SJCRH30 (cell line): ENCODE measurements at regions not wholly inside any gene's neighbourhood (a gene's known extent, or its start where the extent isn't known, plus 50 kb on each side); places are given as distances from the start of the nearest gene placed in this dataset.

Source experiments
- DNase-seq, 2 experiments: peaks; one replicate each; pipeline ENCODE4 v3.0.0-alpha.2; 2015 to 2020
- H3K27ac ChIP-seq: fragments of 250-450 bp; sonication (Bioruptor Pico); 2 replicates; pipeline ENCODE4 v1.5.1; 2020; ENCODE audit warnings: mild to moderate bottlenecking, moderate library complexity
- H3K27me3 ChIP-seq: fragments of 250-450 bp; sonication (Bioruptor Pico); 2 replicates; pipeline ENCODE4 v1.5.1; 2020; ENCODE audit warnings: mild to moderate bottlenecking, moderate library complexity
- H3K36me3 ChIP-seq: fragments of 250-450 bp; sonication (Bioruptor Pico); 2 replicates; pipeline ENCODE4 v1.5.1; 2020; ENCODE audit warnings: mild to moderate bottlenecking, moderate library complexity
- H3K4me1 ChIP-seq: fragments of 250-450 bp; sonication (Bioruptor Pico); 2 replicates; pipeline ENCODE4 v1.5.1; 2020; ENCODE audit warnings: mild to moderate bottlenecking, moderate library complexity
- H3K4me3 ChIP-seq: fragments of 250-450 bp; sonication (Bioruptor Pico); 2 replicates; pipeline ENCODE4 v1.5.1; 2020; ENCODE audit warnings: mild to moderate bottlenecking, moderate library complexity
- H3K9me3 ChIP-seq: fragments of 250-450 bp; sonication (Bioruptor Pico); replicated peaks from 2 replicates; pipeline ENCODE4 v1.5.1; 2020; ENCODE audit warnings: mild to moderate bottlenecking, moderate library complexity

- no peak overlapping the region for H3K27ac ChIP-seq
- 0 out of 2 replicates have a peak, but pooled peaks cover 7% of the 10 kb centered on the region for H3K27me3 ChIP-seq
- no peaks in the 10 kb centered on the region for H3K4me1 ChIP-seq
- H3K9me3 ChIP-seq = no peaks in the 10 kb centered on the region
- no peak overlapping the region for H3K4me3 ChIP-seq
- DNase-seq = no peak
- H3K36me3 ChIP-seq = no peaks in the 10 kb centered on the region
Measured at GRCh38 chr5:161235569-161235968, 311.0 kb downstream of the GABRB2 start.

GRCh38 chr5:161233553-161233952, 313.0 kb downstream of the GABRB2 start:
- Histone ChIP-seq H3K9me3 (no peaks in the 10 kb centered on the region), H3K4me3 (no peak overlapping the region), H3K36me3 (no peaks in the 10 kb centered on the region), H3K4me1 (no peaks in the 10 kb centered on the region), H3K27ac (no peak overlapping the region), H3K27me3 (no peaks in the 10 kb centered on the region; the same call in 1 of the 2 replicates)
- no peak for DNase-seq

GRCh38 chr5:161230221-161230620, 316.3 kb downstream of the GABRB2 start:
- Histone ChIP-seq H3K27me3 (no peaks in the 10 kb centered on the region; the same call in 1 of the 2 replicates), H3K9me3 (no peaks in the 10 kb centered on the region), H3K4me1 (no peaks in the 10 kb centered on the region), H3K4me3 (no peak overlapping the region), H3K36me3 (no peaks in the 10 kb centered on the region), H3K27ac (no peak overlapping the region)
- DNase-seq = no peak

DNA sequence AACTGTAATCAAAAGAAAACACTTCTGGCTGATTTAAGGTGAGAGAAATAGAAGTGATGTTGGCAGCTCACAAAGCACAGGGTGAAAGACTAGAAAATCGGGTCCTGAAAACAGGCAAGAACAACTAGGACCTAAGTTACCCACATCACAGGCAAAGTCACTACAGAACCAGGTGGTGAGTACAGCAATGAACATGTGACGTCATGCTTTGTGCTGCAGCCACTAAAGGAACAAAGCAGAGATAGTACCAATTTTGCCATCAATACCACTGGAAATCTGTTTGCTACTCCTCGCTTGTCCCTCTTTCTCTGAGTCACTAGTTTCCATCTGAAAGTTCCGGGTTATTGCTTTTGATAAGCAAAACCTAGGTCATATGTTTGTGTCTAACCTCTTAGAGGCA, 326.7 kb downstream of the GABRB2 start:
- no peak overlapping the region for H3K27ac ChIP-seq
- peak in 1 of 2 experiments; percentile 1 for DNase-seq
- no peaks in the 10 kb centered on the region for H3K9me3 ChIP-seq
- no peak overlapping the region for H3K4me3 ChIP-seq
- H3K27me3 ChIP-seq = no peaks in the 10 kb centered on the region
- H3K4me1 ChIP-seq = no peaks in the 10 kb centered on the region
- H3K36me3 ChIP-seq = no peaks in the 10 kb centered on the region

DNA sequence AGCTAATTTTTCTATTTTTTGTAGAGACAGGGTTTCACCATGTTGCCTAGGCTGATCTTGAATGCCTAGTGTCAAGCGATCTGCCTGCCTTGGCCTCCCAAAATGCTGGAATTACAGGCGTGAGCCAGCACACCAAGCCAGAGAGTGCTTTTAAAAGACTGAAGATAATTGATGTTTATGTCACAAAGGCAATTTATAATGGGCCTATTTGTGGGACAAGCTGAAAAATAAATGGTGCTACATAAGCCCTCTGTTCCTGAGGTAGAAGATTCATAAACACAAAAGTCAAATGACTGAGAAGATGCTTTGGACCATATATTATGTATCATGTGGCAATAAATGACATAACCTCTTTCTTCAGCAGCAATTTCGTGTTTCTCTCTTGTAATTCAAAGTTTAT, 329.6 kb downstream of the GABRB2 start:
- no peak for DNase-seq
- Histone ChIP-seq H3K9me3 (no peaks in the 10 kb centered on the region), H3K4me1 (no peaks in the 10 kb centered on the region), H3K27ac (no peak overlapping the region), H3K36me3 (no peaks in the 10 kb centered on the region), H3K27me3 (no peaks in the 10 kb centered on the region), H3K4me3 (no peak overlapping the region)

DNA sequence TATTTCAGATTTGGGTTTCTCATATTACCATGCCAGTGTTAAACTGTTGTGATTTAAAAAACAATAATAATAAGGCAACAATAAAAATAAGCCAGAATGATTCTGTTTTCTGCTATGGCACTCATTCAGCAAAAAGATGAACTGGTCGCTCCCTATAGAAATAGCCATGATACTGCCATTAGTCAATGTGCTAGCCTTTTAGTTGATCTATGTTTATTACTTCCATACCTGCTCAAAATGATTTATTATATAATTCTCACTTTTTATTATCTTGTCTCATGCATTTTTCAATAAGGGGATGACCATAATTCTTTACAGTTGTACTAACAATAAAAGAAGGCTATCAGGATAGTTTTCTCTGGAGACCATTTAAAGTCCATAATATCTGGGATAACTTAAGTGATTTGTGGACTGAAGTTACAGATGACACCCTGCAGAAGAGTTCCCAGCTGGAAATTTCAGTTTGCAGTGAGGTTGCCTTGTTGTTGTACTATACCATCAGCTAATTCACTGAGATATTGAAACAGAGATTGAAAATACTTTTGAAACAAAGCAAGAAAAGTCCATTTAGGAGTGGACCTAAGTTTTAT, 334.3 kb downstream of the GABRB2 start:
- H3K36me3 ChIP-seq = no peaks in the 10 kb centered on the region
- H3K4me3 ChIP-seq = no peak overlapping the region
- no peak for DNase-seq
- no peaks in the 10 kb centered on the region for H3K27me3 ChIP-seq
- no peak overlapping the region for H3K27ac ChIP-seq
- no peaks in the 10 kb centered on the region for H3K9me3 ChIP-seq
- no peaks in the 10 kb centered on the region for H3K4me1 ChIP-seq

GRCh38 chr5:161201558-161201957, 345.0 kb downstream of the GABRB2 start:
- H3K9me3 ChIP-seq = no peaks in the 10 kb centered on the region
- H3K27ac ChIP-seq = no peak overlapping the region
- H3K36me3 ChIP-seq = no peaks in the 10 kb centered on the region
- no peaks in the 10 kb centered on the region for H3K4me1 ChIP-seq
- DNase-seq = no peak
- H3K4me3 ChIP-seq = no peak overlapping the region
- no peaks in the 10 kb centered on the region for H3K27me3 ChIP-seq

GRCh38 chr5:161190778-161191177, 338.8 kb upstream of the ATP10B start:
- no peaks in the 10 kb centered on the region for H3K27me3 ChIP-seq
- no peak overlapping the region for H3K4me3 ChIP-seq
- H3K27ac ChIP-seq = no peak overlapping the region
- H3K4me1 ChIP-seq = no peaks in the 10 kb centered on the region
- no peak for DNase-seq
- H3K36me3 ChIP-seq = no peaks in the 10 kb centered on the region
- no peaks in the 10 kb centered on the region for H3K9me3 ChIP-seq

DNA sequence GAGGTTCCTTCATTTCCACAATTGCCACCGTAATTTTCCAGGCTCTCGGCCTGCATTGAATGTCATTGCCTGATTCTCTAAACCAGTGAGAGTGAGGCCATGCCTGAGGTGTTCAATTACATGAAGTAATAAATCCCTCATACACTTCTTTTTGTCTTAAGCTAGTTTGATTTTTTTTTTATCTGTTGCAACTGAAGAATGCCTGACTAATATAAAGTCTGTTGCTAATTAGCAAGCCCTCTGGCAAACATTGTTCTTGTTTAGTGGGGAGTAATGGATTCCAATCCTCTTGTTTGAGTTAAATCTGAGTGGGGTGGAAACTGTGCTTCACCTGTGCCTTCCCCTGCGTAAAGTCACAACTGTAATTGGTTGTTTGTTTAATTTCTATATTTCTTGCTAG, 338.1 kb upstream of the ATP10B start:
- no peak for DNase-seq
- no peaks in the 10 kb centered on the region for H3K9me3 ChIP-seq
- no peaks in the 10 kb centered on the region for H3K36me3 ChIP-seq
- H3K4me1 ChIP-seq = no peaks in the 10 kb centered on the region
- H3K4me3 ChIP-seq = no peak overlapping the region
- no peaks in the 10 kb centered on the region for H3K27me3 ChIP-seq
- H3K27ac ChIP-seq = no peak overlapping the region

- Histone ChIP-seq H3K27me3 (no peaks in the 10 kb centered on the region), H3K36me3 (no peaks in the 10 kb centered on the region), H3K27ac (no peak overlapping the region), H3K4me1 (no peaks in the 10 kb centered on the region), H3K9me3 (no peaks in the 10 kb centered on the region), H3K4me3 (no peak overlapping the region)
- DNase-seq = no peak
Measured at GRCh38 chr5:161189452-161189851, 337.4 kb upstream of the ATP10B start.

DNA sequence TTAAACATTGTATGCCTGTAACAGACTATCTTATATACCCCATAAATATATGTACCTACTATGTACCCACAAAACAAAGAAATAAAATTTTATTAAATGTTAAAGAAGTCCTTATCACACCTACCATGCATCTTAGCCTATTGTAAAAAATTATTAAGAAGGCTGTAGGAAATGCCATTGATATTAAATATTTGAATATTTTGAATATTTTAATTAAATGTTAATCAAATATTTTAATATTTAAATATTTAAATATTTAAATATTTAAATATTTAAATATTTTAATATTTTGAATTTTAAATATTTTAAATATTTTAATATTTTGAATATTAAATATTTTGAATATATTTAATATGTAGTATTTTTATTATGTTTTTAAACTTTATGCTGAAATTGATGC, 331.5 kb upstream of the ATP10B start:
- no peaks in the 10 kb centered on the region for H3K36me3 ChIP-seq
- H3K4me3 ChIP-seq = no peak overlapping the region
- no peaks in the 10 kb centered on the region for H3K4me1 ChIP-seq
- no peak for DNase-seq
- H3K27ac ChIP-seq = no peak overlapping the region
- H3K27me3 ChIP-seq = no peaks in the 10 kb centered on the region
- no peaks in the 10 kb centered on the region for H3K9me3 ChIP-seq

DNA sequence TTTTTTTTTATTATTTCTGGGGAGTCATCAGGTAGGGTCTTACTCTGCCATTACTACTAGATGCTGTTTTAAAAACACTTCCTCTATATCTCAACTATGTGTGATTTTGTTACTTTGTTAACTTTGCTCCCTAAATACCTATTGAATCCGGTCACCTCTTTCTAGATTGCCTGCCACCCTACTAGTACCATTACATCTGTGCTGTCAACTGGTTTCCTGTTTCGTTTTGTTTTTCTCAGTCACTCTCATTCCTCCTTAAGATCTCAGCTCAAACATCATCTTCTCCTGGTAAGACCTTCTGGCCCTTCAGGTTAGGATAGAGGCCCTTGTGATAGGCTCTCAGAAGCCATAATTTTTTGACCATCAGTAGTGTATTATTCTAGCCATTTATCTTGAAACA, 324.2 kb upstream of the ATP10B start:
- Histone ChIP-seq H3K9me3 (no peaks in the 10 kb centered on the region), H3K36me3 (no peaks in the 10 kb centered on the region), H3K27me3 (no peaks in the 10 kb centered on the region), H3K4me3 (no peak overlapping the region), H3K27ac (no peak overlapping the region), H3K4me1 (no peaks in the 10 kb centered on the region)
- DNase-seq = no peak

- Histone ChIP-seq H3K36me3 (no peaks in the 10 kb centered on the region), H3K4me1 (no peaks in the 10 kb centered on the region), H3K4me3 (no peak overlapping the region), H3K27ac (no peak overlapping the region), H3K9me3 (no peaks in the 10 kb centered on the region), H3K27me3 (no peaks in the 10 kb centered on the region)
- DNase-seq = no peak
Measured at GRCh38 chr5:161169776-161170175, 317.8 kb upstream of the ATP10B start.

- H3K27me3 ChIP-seq = 0 out of 2 replicates have a peak, but pooled peaks cover 3% of the 10 kb centered on the region
- peak in 1 of 2 experiments; percentile 10 for DNase-seq
- no peaks in the 10 kb centered on the region for H3K9me3 ChIP-seq
- H3K4me3 ChIP-seq = no peak overlapping the region
- no peaks in the 10 kb centered on the region for H3K4me1 ChIP-seq
- H3K27ac ChIP-seq = no peak overlapping the region
- no peaks in the 10 kb centered on the region for H3K36me3 ChIP-seq
Measured at GRCh38 chr5:161167016-161167767, 315.2 kb upstream of the ATP10B start.

DNA sequence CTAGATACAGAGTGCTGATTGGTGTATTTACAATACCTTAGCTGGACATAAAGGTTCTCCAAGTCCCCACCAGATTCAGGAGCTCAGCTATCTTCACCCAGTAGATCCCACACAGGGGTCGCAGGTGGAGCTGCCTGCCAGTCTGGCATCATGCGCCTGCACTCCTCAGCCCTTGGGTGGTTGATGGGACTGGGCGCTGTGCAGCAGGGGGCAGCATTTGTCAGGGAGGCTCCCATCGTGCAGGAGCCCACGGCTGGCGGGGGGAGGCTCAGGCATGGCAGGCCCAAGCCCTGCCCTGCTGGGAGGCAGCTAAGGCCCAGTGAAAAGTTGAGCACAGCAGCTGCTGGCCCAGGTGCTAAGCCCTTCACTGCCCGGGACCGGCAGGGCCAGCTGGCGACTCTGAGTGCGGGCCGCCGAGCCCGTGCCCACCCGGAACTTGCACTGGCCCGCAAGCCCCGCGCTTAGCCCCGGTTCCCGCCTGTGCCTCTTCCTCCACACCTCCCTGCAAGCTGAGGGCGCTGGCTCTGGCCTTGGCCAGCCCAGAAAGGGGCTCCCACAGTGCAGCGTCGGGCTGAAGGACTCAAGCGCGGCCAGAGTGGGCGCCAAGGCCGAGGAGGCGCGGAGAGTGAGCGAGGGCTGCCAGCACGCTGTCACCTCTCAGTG, 314.1 kb upstream of the ATP10B start:
- H3K4me3 ChIP-seq = no peak overlapping the region
- H3K36me3 ChIP-seq = no peaks in the 10 kb centered on the region
- H3K27ac ChIP-seq = no peak overlapping the region
- no peaks in the 10 kb centered on the region for H3K9me3 ChIP-seq
- 0 out of 2 replicates have a peak, but pooled peaks cover 3% of the 10 kb centered on the region for H3K27me3 ChIP-seq
- H3K4me1 ChIP-seq = no peaks in the 10 kb centered on the region
- no peak for DNase-seq
